HCT116 (cell line): ENCODE measurements at regions not wholly inside any gene's neighbourhood (a gene's known extent, or its start where the extent isn't known, plus 50 kb on each side); places are given as distances from the start of the nearest gene placed in this dataset.

Experiments
- ATAC-seq: fragments of 200-7000 bp; cut with Tn5 transposase; 2 replicates; pipeline ENCODE4 v1.9.1; 2020; ENCODE audit warnings: mild to moderate bottlenecking, moderate library complexity
- BruUV-seq: library from RNA; stranded (reverse); fragments of 400-500 nt; replicated peaks from 2 replicates; lab custom pipeline; 2021; lab: Mats Ljungman, UMichigan
- CTCF ChIA-PET: fragments of 300-600 bp; sonication (Branson Sonifier 250); formaldehyde crosslinking; loops from one replicate; lab custom pipeline; 2021; ENCODE audit warnings: antibody characterized with exemption; lab: Charles Lee
- POLR2A ChIA-PET: fragments of 300-600, 350-600 bp; sonication (Branson Sonifier 250); formaldehyde crosslinking; loops from one replicate; lab custom pipeline; 2021; ENCODE audit warnings: antibody characterized with exemption; lab: Charles Lee
- RAD21 ChIA-PET, 2 experiments: fragments of 300-600 bp; sonication (Branson Sonifier 250); formaldehyde crosslinking; loops; one replicate each; lab custom pipeline; 2023; ENCODE audit warnings: low total read pairs in 2 of 2; ENCODE audit not compliant: uncharacterized antibody in 2 of 2, unreplicated experiment in 2 of 2, low non-redundant PET in 1 of 2; lab: Charles Lee
- DNase-seq: peaks from one replicate; pipeline ENCODE4 v3.0.0-alpha.2; 2010; ENCODE audit warnings: low read depth, low spot score
- H2AFZ ChIP-seq: fragments of 200-600 bp; shearing (Covaris generic), sonication (generic); 2 replicates; pipeline ENCODE4 v1.6.1; 2017; ENCODE audit warnings: low read depth, mixed run types, mixed read lengths, antibody characterized with exemption, low read length; ENCODE audit not compliant: poor library complexity, severe bottlenecking
- H3K27ac ChIP-seq: 2 replicates; pipeline ENCODE4 v1.5.1; 2012; ENCODE audit warnings: low read depth, low read length
- H3K27me3 ChIP-seq: fragments of 200-600 bp; sonication (generic); 2 replicates; pipeline ENCODE4 v1.6.1; 2016; ENCODE audit warnings: mixed run types, low read length, mixed read lengths; ENCODE audit not compliant: insufficient read depth
- H3K36me3 ChIP-seq, 2 experiments: fragments of 200-500 bp in 1 of 2; fragments of 200-600 bp in 1 of 2; sonication (Bioruptor generic) in 1 of 2; sonication (generic) in 1 of 2; 2 replicates each; pipeline versions ENCODE4 v1.5.1 to v1.6.1; 2014 to 2016; ENCODE audit warnings: low read length in 2 of 2, inconsistent platforms in 1 of 2, mixed read lengths in 1 of 2, mixed run types in 1 of 2; ENCODE audit not compliant: insufficient read depth in 2 of 2, control insufficient read depth in 1 of 2
- H3K4me1 ChIP-seq, 2 experiments: fragments of 200-600 bp in 1 of 2; sonication (generic) in 1 of 2; 2 replicates each; pipeline versions ENCODE4 v1.5.1 to v1.6.1; 2012 to 2017; ENCODE audit warnings: low read length in 2 of 2, inconsistent platforms in 1 of 2, mild to moderate bottlenecking in 1 of 2, mixed read lengths in 1 of 2, mixed run types in 1 of 2, moderate library complexity in 1 of 2; ENCODE audit not compliant: insufficient read depth in 2 of 2, control insufficient read depth in 1 of 2
- H3K4me2 ChIP-seq: fragments of 200-600 bp; sonication (generic); 2 replicates; pipeline ENCODE4 v1.6.1; 2017; ENCODE audit warnings: mixed run types, low read length, mixed read lengths
- H3K4me3 ChIP-seq, 2 experiments: fragments of 200-600 bp in 1 of 2; sonication (generic) in 1 of 2; replicated peaks in 1 of 2; 2 replicates each; pipeline ENCODE4 v1.5.1; 2011 to 2016; ENCODE audit warnings: low read length in 2 of 2, control low read depth in 1 of 2, low read depth in 1 of 2, mild to moderate bottlenecking in 1 of 2, mixed read lengths in 1 of 2, mixed run types in 1 of 2
- H3K79me2 ChIP-seq: fragments of 200-600 bp; sonication (generic); 2 replicates; pipeline ENCODE4 v1.6.1; 2017; ENCODE audit warnings: mild to moderate bottlenecking, mixed run types, low read length, moderate library complexity, mixed read lengths; ENCODE audit not compliant: insufficient read depth
- H3K9ac ChIP-seq: fragments of 200-600 bp; sonication (generic); 2 replicates; pipeline ENCODE4 v1.6.1; 2016; ENCODE audit warnings: low read length, mixed read lengths
- H3K9me2 ChIP-seq: fragments of 200-600 bp; sonication (generic), shearing (Covaris generic); 2 replicates; pipeline ENCODE4 v1.6.1; 2017; ENCODE audit warnings: mixed run types, mild to moderate bottlenecking, moderate library complexity; ENCODE audit not compliant: insufficient read depth
- H3K9me3 ChIP-seq, 2 experiments: fragments of 200-500 bp in 1 of 2; fragments of 200-600 bp in 1 of 2; sonication (Bioruptor generic) in 1 of 2; sonication (generic) in 1 of 2; 2 replicates each; pipeline ENCODE4 v1.6.1; 2014 to 2017; ENCODE audit warnings: low read length in 2 of 2, mixed read lengths in 2 of 2, inconsistent platforms in 1 of 2, low read depth in 1 of 2, mild to moderate bottlenecking in 1 of 2, mixed run types in 1 of 2, moderate library complexity in 1 of 2; ENCODE audit not compliant: control insufficient read depth in 1 of 2, insufficient read depth in 1 of 2
- H4K20me1 ChIP-seq: fragments of 200-600 bp; sonication (generic), shearing (Covaris generic); 2 replicates; pipeline ENCODE4 v1.6.1; 2017; ENCODE audit warnings: mixed run types, mild to moderate bottlenecking, moderate library complexity; ENCODE audit not compliant: insufficient read depth
- CEBPB ChIP-seq: IDR thresholded peaks from 2 replicates; pipeline ENCODE4 v1.6.1; 2012; ENCODE audit warnings: low read depth
- ELF1 ChIP-seq: IDR thresholded peaks from 2 replicates; pipeline ENCODE4 v1.6.1; 2012; ENCODE audit warnings: low read depth, borderline replicate concordance
- JUND ChIP-seq: IDR thresholded peaks from 2 replicates; pipeline ENCODE4 v1.6.1; 2012
- POLR2A ChIP-seq: IDR thresholded peaks from 2 replicates; pipeline ENCODE4 v1.7.0; 2011; ENCODE audit warnings: borderline replicate concordance; ENCODE audit not compliant: insufficient read depth, insufficient read length; ENCODE audit errors: extremely low read depth
- POLR2AphosphoS5 ChIP-seq: IDR thresholded peaks from 2 replicates; pipeline ENCODE4 v1.6.1; 2011; ENCODE audit warnings: mild to moderate bottlenecking, low read depth, low read length, moderate library complexity
- RAD21 ChIP-seq: IDR thresholded peaks from 2 replicates; pipeline ENCODE4 v1.6.1; 2012; ENCODE audit warnings: low read depth, mild to moderate bottlenecking
- SIN3A ChIP-seq: IDR thresholded peaks from 2 replicates; pipeline ENCODE4 v1.6.1; 2012; ENCODE audit warnings: low read depth
- SP1 ChIP-seq: IDR thresholded peaks from 2 replicates; pipeline ENCODE4 v1.6.1; 2012; ENCODE audit warnings: low read depth
- TCF7L2 ChIP-seq: IDR thresholded peaks from 2 replicates; pipeline ENCODE4 v1.7.0; 2011; ENCODE audit warnings: borderline replicate concordance, inconsistent platforms; ENCODE audit not compliant: insufficient read depth, insufficient read length; ENCODE audit errors: extremely low read depth
- YY1 ChIP-seq: IDR thresholded peaks from 2 replicates; pipeline ENCODE4 v1.6.1; 2011; ENCODE audit warnings: low read length, low read depth, moderate library complexity, mild to moderate bottlenecking; ENCODE audit not compliant: insufficient replicate concordance; ENCODE audit errors: extremely low read depth
- ZFX ChIP-seq: fragments of 450-650 bp; IDR thresholded peaks from 2 replicates; pipeline ENCODE4 v1.6.1; 2017
- ZNF274 ChIP-seq: fragments of 200-500 bp; sonication (Bioruptor generic); IDR thresholded peaks from 2 replicates; pipeline ENCODE4 v1.6.1; 2014; ENCODE audit warnings: mild to moderate bottlenecking, low read depth, low read length, inconsistent platforms
- intact Hi-C: fragments of 100-400 bp; cut with micrococcal nuclease; formaldehyde crosslinking; loops from 2 replicates; pipeline ENCODE4 v1.10.0; 2022
- TF ChIP-seq, protein P1 (sequence below), 3 experiments: fragments of 200-600 bp in 1 of 3; sonication (generic) in 1 of 3; IDR thresholded peaks in 2 of 3; conservative IDR thresholded peaks in 1 of 3; 2 replicates each; pipeline ENCODE4 v1.5.1; 2012 to 2017; ENCODE audit warnings: low read depth in 2 of 3, low read length in 2 of 3, antibody characterized with exemption in 1 of 3, borderline replicate concordance in 1 of 3, control low read depth in 1 of 3, mild to moderate bottlenecking in 1 of 3, mixed read lengths in 1 of 3, mixed run types in 1 of 3, moderate library complexity in 1 of 3; ENCODE audit not compliant: insufficient read depth in 1 of 3
- TF ChIP-seq, protein P2 (sequence below): IDR thresholded peaks from 2 replicates; pipeline ENCODE4 v1.6.1; 2012; ENCODE audit warnings: low read depth

DNA sequence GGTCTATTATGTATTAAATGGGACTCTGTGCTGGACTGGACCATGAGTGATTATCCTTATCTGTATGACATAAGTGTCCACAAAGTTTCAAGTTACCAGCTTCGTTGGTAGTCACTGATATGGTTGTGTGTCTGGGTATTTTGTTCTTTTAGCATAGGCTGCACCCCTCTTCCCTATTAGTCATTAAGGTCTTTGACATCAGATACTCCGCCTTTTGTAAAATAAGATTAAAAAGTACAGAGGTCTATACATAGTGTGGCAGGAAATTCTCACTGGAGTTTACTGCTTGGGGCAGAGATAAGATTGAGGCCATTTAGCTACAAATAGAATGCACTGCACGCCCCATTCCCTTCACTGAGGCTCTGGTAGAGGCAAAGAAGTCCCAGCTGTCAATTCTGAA lies 99.4 kb downstream of the TMEM215 start:
- POLR2A ChIA-PET = no interaction called here
- CTCF ChIA-PET = no interaction called here
- H3K27ac ChIP-seq = no peak overlapping the region
- BruUV-seq = no TSS peak
- H3K79me2 ChIP-seq = no peaks in the 10 kb centered on the region
- H3K4me1 ChIP-seq = no peaks in the 10 kb centered on the region
- H3K9me3 ChIP-seq = no peaks in the 10 kb centered on the region
- H3K4me2 ChIP-seq = no peak overlapping the region
- no peaks in the 10 kb centered on the region for H3K36me3 ChIP-seq
- H3K27me3 ChIP-seq = no peaks in the 10 kb centered on the region
- TF ChIP-seq ZFX = no peak
- TF ChIP-seq JUND = no peak
- DNase-seq (no peak), ATAC-seq (no peak)
- RAD21 ChIA-PET = no interaction called here
- no peak overlapping the region for H3K9ac ChIP-seq
- no peaks in the 10 kb centered on the region for H4K20me1 ChIP-seq
- intact Hi-C loops = no loop called here
- H3K9me2 ChIP-seq = no peaks in the 10 kb centered on the region
- no peak overlapping the region for H2AFZ ChIP-seq
- H3K4me3 ChIP-seq = no peak overlapping the region

DNA sequence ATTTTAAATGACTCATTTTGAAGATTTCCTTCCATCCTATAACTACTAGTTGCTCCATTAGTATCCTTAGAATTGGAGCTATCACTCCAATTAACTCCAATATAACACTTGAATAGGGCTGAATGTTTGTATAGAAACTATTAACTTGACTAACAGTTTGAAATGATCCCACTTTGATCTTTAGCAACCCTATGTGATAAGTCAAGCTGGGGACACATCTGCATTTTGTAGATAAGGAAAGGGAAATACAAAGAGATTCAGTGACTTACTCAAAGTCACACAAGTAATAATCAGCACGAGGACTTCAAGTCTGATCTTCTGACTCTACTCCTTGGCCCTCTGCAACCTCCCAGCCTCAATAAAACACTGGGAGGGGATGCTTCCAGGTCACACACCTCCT lies 101.1 kb downstream of the TMEM215 start:
- no peak for ATAC-seq
- intact Hi-C loops = no loop called here
- DNase-seq = no peak
- no peak overlapping the region for H2AFZ ChIP-seq
- BruUV-seq = no TSS peak
- H3K36me3 ChIP-seq = no peaks in the 10 kb centered on the region
- no peak overlapping the region for H3K9ac ChIP-seq
- no peaks in the 10 kb centered on the region for H3K79me2 ChIP-seq
- RAD21 ChIA-PET = no interaction called here
- no peak for TF ChIP-seq JUND
- no peak for TF ChIP-seq ZNF274
- TF ChIP-seq, protein P1, sequence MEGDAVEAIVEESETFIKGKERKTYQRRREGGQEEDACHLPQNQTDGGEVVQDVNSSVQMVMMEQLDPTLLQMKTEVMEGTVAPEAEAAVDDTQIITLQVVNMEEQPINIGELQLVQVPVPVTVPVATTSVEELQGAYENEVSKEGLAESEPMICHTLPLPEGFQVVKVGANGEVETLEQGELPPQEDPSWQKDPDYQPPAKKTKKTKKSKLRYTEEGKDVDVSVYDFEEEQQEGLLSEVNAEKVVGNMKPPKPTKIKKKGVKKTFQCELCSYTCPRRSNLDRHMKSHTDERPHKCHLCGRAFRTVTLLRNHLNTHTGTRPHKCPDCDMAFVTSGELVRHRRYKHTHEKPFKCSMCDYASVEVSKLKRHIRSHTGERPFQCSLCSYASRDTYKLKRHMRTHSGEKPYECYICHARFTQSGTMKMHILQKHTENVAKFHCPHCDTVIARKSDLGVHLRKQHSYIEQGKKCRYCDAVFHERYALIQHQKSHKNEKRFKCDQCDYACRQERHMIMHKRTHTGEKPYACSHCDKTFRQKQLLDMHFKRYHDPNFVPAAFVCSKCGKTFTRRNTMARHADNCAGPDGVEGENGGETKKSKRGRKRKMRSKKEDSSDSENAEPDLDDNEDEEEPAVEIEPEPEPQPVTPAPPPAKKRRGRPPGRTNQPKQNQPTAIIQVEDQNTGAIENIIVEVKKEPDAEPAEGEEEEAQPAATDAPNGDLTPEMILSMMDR (IDR thresholded peaks at IDR 0.05 in 2 of 3, conservative IDR thresholded peaks at IDR 0.05 in 1 of 3; ENCODE audit: borderline replicate concordance in 1 of 3, insufficient read depth in 1 of 3, low read depth in 2 of 3, low read length in 2 of 3) = no peak
- TF ChIP-seq CEBPB = no peak
- TF ChIP-seq ELF1 = no peak
- no peak for TF ChIP-seq TCF7L2
- no peak for TF ChIP-seq RAD21
- TF ChIP-seq YY1 = no peak
- TF ChIP-seq POLR2AphosphoS5 = no peak
- TF ChIP-seq, protein P2, sequence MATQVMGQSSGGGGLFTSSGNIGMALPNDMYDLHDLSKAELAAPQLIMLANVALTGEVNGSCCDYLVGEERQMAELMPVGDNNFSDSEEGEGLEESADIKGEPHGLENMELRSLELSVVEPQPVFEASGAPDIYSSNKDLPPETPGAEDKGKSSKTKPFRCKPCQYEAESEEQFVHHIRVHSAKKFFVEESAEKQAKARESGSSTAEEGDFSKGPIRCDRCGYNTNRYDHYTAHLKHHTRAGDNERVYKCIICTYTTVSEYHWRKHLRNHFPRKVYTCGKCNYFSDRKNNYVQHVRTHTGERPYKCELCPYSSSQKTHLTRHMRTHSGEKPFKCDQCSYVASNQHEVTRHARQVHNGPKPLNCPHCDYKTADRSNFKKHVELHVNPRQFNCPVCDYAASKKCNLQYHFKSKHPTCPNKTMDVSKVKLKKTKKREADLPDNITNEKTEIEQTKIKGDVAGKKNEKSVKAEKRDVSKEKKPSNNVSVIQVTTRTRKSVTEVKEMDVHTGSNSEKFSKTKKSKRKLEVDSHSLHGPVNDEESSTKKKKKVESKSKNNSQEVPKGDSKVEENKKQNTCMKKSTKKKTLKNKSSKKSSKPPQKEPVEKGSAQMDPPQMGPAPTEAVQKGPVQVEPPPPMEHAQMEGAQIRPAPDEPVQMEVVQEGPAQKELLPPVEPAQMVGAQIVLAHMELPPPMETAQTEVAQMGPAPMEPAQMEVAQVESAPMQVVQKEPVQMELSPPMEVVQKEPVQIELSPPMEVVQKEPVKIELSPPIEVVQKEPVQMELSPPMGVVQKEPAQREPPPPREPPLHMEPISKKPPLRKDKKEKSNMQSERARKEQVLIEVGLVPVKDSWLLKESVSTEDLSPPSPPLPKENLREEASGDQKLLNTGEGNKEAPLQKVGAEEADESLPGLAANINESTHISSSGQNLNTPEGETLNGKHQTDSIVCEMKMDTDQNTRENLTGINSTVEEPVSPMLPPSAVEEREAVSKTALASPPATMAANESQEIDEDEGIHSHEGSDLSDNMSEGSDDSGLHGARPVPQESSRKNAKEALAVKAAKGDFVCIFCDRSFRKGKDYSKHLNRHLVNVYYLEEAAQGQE = no peak
- no peak for TF ChIP-seq SIN3A
- no peak for TF ChIP-seq SP1
- no peak for TF ChIP-seq POLR2A
- no peak for TF ChIP-seq ZFX
- no peaks in the 10 kb centered on the region for H3K9me3 ChIP-seq
- H3K4me3 ChIP-seq = no peak overlapping the region
- H3K9me2 ChIP-seq = no peaks in the 10 kb centered on the region
- H4K20me1 ChIP-seq = no peaks in the 10 kb centered on the region
- H3K27ac ChIP-seq = no peak overlapping the region
- POLR2A ChIA-PET = no interaction called here
- H3K4me1 ChIP-seq = no peaks in the 10 kb centered on the region
- CTCF ChIA-PET = no interaction called here
- H3K4me2 ChIP-seq = no peak overlapping the region
- no peaks in the 10 kb centered on the region for H3K27me3 ChIP-seq
